A673 (cell line): ENCODE measurements at regions not wholly inside any gene's neighbourhood (a gene's known extent, or its start where the extent isn't known, plus 50 kb on each side); places are given as distances from the start of the nearest gene placed in this dataset.

Experiments
- BruUV-seq: library from RNA; stranded (reverse); fragments of 400-500 nt; replicated peaks from 2 replicates; lab custom pipeline; 2021; lab: Mats Ljungman, UMichigan
- CTCF ChIA-PET: fragments of 300-600 bp; sonication (Branson Sonifier 250); formaldehyde crosslinking; loops from one replicate; lab custom pipeline; 2022; ENCODE audit warnings: antibody characterized with exemption; lab: Charles Lee
- POLR2A ChIA-PET: fragments of 300-600 bp; sonication (Branson Sonifier 250); formaldehyde crosslinking; loops from one replicate; lab custom pipeline; 2022; ENCODE audit warnings: antibody characterized with exemption; ENCODE audit not compliant: low non-redundant PET; lab: Charles Lee
- DNase-seq: peaks from one replicate; pipeline ENCODE4 v3.0.0-alpha.2; 2015; ENCODE audit warnings: low spot score
- H3K27ac ChIP-seq: fragments of 200-600 bp; sonication (generic); 2 replicates; pipeline ENCODE4 v1.5.1; 2016; ENCODE audit warnings: mixed run types, low read depth, mild to moderate bottlenecking, mixed read lengths, antibody characterized with exemption, low read length; ENCODE audit not compliant: poor library complexity, severe bottlenecking
- H3K27me3 ChIP-seq: fragments of 200-600 bp; sonication (generic); replicated peaks from 2 replicates; pipeline ENCODE4 v1.6.1; 2017; ENCODE audit warnings: mixed run types, low read depth, mild to moderate bottlenecking, mixed read lengths, antibody characterized with exemption, low read length; ENCODE audit not compliant: insufficient read depth, poor library complexity
- H3K36me3 ChIP-seq: fragments of 200-600 bp; sonication (generic); 2 replicates; pipeline ENCODE4 v1.6.1; 2016; ENCODE audit warnings: mixed run types, mild to moderate bottlenecking, mixed read lengths, antibody characterized with exemption, low read length; ENCODE audit not compliant: insufficient read depth, poor library complexity, severe bottlenecking
- H3K4me1 ChIP-seq: fragments of 200-600 bp; sonication (generic); 2 replicates; pipeline ENCODE4 v1.6.1; 2017; ENCODE audit warnings: mixed run types, mild to moderate bottlenecking, mixed read lengths, antibody characterized with exemption, low read length; ENCODE audit not compliant: insufficient read depth, poor library complexity, severe bottlenecking
- H3K4me3 ChIP-seq: fragments of 200-600 bp; sonication (generic); 2 replicates; pipeline ENCODE4 v1.5.1; 2016; ENCODE audit warnings: low read depth, mixed run types, mild to moderate bottlenecking, mixed read lengths, low read length; ENCODE audit not compliant: poor library complexity, severe bottlenecking
- H3K9me3 ChIP-seq: fragments of 200-600 bp; sonication (generic); 2 replicates; pipeline ENCODE4 v1.6.1; 2016; ENCODE audit warnings: mixed run types, low read depth, mild to moderate bottlenecking, mixed read lengths, antibody characterized with exemption, low read length; ENCODE audit not compliant: poor library complexity, severe bottlenecking
- EZH2 ChIP-seq: fragments of 200-600 bp; sonication (generic); IDR thresholded peaks from 2 replicates; pipeline ENCODE4 v1.6.1; 2017; ENCODE audit warnings: borderline replicate concordance, low read depth, mild to moderate bottlenecking, mixed read lengths, antibody characterized with exemption, low read length; ENCODE audit not compliant: poor library complexity, severe bottlenecking
- intact Hi-C: fragments of 100-400 bp; cut with micrococcal nuclease; formaldehyde crosslinking; loops from one replicate; pipeline ENCODE4 v1.10.0; 2022; ENCODE audit not compliant: unreplicated experiment
- TF ChIP-seq, protein P1 (sequence below): fragments of 300-800, 200-600 bp; sonication (generic); conservative IDR thresholded peaks from 2 replicates; pipeline ENCODE4 v1.5.1; 2017; ENCODE audit warnings: low read depth, mild to moderate bottlenecking, antibody characterized with exemption, low read length, moderate library complexity, mixed read lengths

DNA sequence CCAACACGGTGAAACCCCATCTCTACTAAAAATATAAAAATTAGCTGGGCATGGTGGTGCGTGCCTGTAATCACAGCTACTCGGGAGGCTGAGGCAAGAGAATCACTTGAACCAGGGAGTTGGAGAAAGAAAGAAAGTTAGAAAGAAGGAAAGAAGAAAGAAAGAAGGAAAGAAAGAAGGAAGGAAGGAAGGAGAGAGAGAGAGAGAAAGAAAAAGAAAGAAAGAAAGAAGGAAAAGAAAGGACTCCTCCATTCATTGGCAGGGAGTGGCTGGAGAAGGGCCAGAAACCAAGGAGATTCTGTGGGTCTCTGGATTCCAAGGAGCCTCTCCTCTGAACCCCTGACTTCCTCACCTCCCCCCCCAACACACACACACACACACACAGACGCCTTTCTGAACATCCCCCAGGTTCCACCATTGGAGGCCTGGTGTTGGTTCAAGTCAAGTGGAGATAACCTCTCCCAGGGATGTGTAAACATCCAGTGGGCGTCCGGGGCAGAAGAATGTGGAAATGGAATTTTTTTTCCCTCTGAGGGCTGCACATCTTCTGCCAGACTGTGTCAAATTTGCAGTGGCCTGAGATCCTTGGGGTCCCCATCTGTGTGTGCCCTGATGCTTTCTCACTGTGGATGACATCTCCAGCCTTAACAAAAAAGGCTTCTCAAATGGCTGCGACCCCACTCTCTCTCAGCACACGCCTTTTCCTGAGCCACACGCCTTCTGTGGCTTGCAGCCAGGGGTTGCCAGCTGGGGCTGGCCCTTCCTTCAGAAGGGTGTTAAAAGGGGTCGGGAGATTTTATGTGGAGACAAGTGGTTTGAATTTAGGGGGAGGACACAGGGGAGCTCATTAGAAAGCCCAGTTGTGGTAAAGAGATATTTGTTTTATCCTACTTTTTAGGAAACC is 109.3 kb upstream of the HAND1 start:
- no peak overlapping the region for H3K4me3 ChIP-seq
- DNase-seq: no peak
- no peaks in the 10 kb centered on the region for H3K27me3 ChIP-seq
- intact Hi-C loops: no loop called here
- CTCF ChIA-PET: no interaction called here
- no peaks in the 10 kb centered on the region for H3K36me3 ChIP-seq
- no peak overlapping the region for H3K27ac ChIP-seq
- H3K4me1 ChIP-seq: no peaks in the 10 kb centered on the region
- H3K9me3 ChIP-seq: no peaks in the 10 kb centered on the region
- BruUV-seq: no TSS peak
- POLR2A ChIA-PET: no interaction called here
- TF ChIP-seq EZH2: no peak
- TF ChIP-seq, protein P1, sequence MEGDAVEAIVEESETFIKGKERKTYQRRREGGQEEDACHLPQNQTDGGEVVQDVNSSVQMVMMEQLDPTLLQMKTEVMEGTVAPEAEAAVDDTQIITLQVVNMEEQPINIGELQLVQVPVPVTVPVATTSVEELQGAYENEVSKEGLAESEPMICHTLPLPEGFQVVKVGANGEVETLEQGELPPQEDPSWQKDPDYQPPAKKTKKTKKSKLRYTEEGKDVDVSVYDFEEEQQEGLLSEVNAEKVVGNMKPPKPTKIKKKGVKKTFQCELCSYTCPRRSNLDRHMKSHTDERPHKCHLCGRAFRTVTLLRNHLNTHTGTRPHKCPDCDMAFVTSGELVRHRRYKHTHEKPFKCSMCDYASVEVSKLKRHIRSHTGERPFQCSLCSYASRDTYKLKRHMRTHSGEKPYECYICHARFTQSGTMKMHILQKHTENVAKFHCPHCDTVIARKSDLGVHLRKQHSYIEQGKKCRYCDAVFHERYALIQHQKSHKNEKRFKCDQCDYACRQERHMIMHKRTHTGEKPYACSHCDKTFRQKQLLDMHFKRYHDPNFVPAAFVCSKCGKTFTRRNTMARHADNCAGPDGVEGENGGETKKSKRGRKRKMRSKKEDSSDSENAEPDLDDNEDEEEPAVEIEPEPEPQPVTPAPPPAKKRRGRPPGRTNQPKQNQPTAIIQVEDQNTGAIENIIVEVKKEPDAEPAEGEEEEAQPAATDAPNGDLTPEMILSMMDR: no peak

DNA sequence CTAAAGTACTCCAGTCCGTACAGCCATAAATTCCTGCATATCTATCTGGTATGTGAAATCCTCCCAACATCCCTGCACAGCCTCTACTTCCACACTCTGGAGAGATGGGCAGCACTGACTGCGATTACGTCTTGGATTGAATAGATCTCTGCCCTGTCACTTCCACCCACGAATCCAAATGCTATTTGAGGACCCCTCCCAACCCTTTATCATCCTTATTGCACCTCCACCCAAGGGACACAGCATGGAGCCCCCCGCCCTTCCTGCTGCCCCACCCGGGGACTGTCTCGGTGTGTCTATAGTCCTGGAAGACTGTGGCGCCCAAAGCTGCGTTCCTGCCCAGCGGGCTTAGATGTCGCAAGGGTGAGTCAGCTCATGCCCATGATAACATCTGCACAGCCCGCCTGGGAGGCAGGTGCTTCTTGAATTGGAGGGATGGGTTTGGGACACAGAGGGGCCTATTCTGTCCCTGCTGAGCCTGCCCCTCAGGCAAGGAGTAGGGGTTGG is 105.7 kb upstream of the HAND1 start:
- CTCF ChIA-PET: no interaction called here
- peak; percentile 22 for DNase-seq
- Histone ChIP-seq H3K36me3 (no peaks in the 10 kb centered on the region), H3K4me1 (no peaks in the 10 kb centered on the region), H3K27me3 (no peaks in the 10 kb centered on the region), H3K9me3 (no peaks in the 10 kb centered on the region), H3K27ac (no peak overlapping the region), H3K4me3 (no peak overlapping the region)
- no peak for TF ChIP-seq EZH2
- TF ChIP-seq, protein P1: no peak
- BruUV-seq: no TSS peak
- POLR2A ChIA-PET: no interaction called here
- intact Hi-C loops: no loop called here

DNA sequence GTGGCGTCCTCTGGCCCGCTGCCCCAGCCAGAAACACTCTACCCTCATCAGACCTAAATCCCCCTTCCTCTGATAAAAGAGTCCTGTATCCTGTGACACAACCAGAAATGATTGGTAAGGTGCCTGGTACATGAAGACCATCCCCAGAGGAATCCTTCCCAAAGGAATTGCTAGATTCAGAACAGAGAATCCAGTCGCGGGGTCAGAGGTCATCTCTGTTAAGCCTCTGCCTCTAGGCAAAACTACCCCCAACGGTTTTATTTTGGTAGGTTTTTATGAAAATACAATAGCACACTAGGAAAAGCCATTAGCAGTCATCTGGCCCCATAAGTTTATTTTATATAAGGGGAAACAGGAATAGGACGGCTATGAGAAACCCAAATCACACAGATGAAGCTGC is 102.4 kb upstream of the HAND1 start:
- no TSS peak for BruUV-seq
- ChIA-PET CTCF (no interaction called here), POLR2A (no interaction called here)
- Histone ChIP-seq H3K27me3 (no peaks in the 10 kb centered on the region), H3K9me3 (no peaks in the 10 kb centered on the region), H3K36me3 (no peaks in the 10 kb centered on the region), H3K4me1 (no peaks in the 10 kb centered on the region), H3K4me3 (no peak overlapping the region), H3K27ac (no peak overlapping the region)
- TF ChIP-seq, protein P1: no peak
- TF ChIP-seq EZH2: no peak
- no peak for DNase-seq
- intact Hi-C loops: no loop called here
